ENCODE measurements at regions not wholly inside any gene's neighbourhood (a gene's known extent, or its start where the extent isn't known, plus 50 kb on each side); places are given as distances from the start of the nearest gene placed in this dataset.
A peak's percentile ranks its signal among the peaks of the same experiment; 100 is the strongest.
"Not testable (repeated sequence)": the region's sequence is repeated elsewhere in the genome, so short reads cannot be mapped to it uniquely, and the experiment has no call there.

DNA sequence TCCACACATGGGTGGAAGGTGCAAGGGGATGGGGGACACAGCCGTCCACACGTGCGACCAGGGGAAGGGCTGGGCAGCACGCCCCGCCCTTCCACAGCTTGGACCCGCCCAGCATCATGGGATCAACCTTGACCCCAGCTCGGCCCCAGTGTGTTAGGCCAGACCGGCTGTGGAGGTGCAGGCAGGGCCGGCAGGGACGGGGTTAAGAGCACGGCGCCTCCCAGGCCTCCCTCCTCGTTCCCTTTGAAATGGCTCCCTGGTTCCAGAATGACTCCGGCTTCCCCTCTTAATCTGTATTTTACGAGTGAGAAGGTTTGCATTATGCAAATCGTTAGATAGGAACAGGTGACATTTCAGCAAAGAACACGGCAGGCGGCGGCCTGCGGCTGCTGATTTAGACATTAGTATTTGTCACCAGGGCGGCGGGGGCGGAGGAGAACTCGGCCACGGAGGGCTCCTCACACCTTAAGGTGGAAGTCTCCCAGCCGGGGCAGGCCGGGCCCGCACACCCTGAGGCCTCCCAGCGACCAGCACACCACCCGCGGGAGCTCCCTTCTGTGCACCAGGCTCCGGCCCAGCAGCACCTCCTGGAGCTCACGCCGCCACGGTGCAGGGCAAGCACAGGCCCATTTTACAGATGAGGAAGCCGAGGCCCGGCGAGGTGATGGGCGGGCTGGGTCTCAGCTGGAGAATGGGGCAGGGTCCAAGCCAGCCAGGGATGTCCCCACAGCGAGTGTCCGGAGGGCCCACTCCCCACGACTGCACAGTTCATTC lies 116.1 kb downstream of the FAM53A start:
- TF ChIP-seq, protein P1, sequence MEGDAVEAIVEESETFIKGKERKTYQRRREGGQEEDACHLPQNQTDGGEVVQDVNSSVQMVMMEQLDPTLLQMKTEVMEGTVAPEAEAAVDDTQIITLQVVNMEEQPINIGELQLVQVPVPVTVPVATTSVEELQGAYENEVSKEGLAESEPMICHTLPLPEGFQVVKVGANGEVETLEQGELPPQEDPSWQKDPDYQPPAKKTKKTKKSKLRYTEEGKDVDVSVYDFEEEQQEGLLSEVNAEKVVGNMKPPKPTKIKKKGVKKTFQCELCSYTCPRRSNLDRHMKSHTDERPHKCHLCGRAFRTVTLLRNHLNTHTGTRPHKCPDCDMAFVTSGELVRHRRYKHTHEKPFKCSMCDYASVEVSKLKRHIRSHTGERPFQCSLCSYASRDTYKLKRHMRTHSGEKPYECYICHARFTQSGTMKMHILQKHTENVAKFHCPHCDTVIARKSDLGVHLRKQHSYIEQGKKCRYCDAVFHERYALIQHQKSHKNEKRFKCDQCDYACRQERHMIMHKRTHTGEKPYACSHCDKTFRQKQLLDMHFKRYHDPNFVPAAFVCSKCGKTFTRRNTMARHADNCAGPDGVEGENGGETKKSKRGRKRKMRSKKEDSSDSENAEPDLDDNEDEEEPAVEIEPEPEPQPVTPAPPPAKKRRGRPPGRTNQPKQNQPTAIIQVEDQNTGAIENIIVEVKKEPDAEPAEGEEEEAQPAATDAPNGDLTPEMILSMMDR (IDR thresholded peaks at IDR 0.05) = no peak
- H3K4me1 Mint-ChIP-seq (ENCODE audit: low read depth) = no peaks in the 10 kb centered on the region
- peak; percentile 92 for DNase-seq (ENCODE audit: low spot score)
- H3K9me3 Mint-ChIP-seq (ENCODE audit: low read depth) = no peaks in the 10 kb centered on the region
- H3K4me3 Mint-ChIP-seq (ENCODE audit: unreplicated experiment) = no peak overlapping the region
- H3K36me3 Mint-ChIP-seq (ENCODE audit: low read depth) = no peaks in the 10 kb centered on the region
- peaks cover 12% of the 10 kb centered on the region for H3K27me3 Mint-ChIP-seq (ENCODE audit: low read depth)
- H3K27ac Mint-ChIP-seq (ENCODE audit: unreplicated experiment) = no peak overlapping the region

- peaks cover 12% of the 10 kb centered on the region for H3K27me3 Mint-ChIP-seq (ENCODE audit: low read depth)
- no peaks in the 10 kb centered on the region for H3K36me3 Mint-ChIP-seq (ENCODE audit: low read depth)
- no peak overlapping the region for H3K27ac Mint-ChIP-seq (ENCODE audit: unreplicated experiment)
- DNase-seq (ENCODE audit: low spot score) = no peak
- no peaks in the 10 kb centered on the region for H3K4me1 Mint-ChIP-seq (ENCODE audit: low read depth)
- TF ChIP-seq, protein P1 (IDR thresholded peaks at IDR 0.05) = no peak
- H3K9me3 Mint-ChIP-seq (ENCODE audit: low read depth) = no peaks in the 10 kb centered on the region
- H3K4me3 Mint-ChIP-seq (ENCODE audit: unreplicated experiment) = no peak overlapping the region
Measured at GRCh38 chr4:1567519-1567807, 116.7 kb downstream of the FAM53A start.

DNA sequence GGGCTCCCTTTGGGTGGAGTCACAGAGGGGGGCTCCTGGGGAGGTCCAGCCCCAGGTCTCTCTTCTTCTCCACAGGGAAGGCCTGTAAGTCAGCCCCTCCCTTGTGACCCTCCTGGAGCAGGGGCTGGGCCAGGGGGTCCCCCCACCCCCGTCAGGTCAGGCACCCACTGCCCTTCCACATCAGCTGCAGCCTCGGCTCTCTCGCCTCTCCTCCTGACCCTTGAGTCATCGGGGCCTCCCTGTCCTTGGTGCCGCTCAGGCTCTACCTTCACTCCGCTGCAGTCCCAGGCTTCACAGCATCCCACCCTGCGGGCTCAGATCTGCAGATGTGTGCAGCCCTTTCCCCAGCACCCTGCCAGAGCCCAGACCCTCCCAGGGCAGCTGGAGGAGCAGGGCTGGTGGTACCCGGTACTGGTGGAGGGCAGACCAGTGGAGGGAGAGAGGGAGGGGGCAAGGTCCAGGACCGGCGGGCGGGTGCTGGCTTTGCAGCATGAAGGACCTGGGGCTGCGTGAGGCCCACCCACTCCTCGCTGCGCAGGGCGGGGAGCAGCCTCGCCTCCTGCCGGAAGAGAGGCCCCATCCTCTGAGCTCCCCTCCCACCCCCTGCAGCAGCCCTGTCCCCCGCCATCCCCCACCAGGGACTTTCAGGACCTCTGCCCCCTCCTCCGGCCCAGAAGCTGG lies 117.1 kb downstream of the FAM53A start:
- TF ChIP-seq, protein P1 (IDR thresholded peaks at IDR 0.05) = no peak
- Mint-ChIP-seq H3K9me3 (ENCODE audit: low read depth) (no peaks in the 10 kb centered on the region), H3K4me1 (ENCODE audit: low read depth) (no peaks in the 10 kb centered on the region), H3K27me3 (ENCODE audit: low read depth) (peaks cover 16% of the 10 kb centered on the region), H3K27ac (ENCODE audit: unreplicated experiment) (no peak overlapping the region), H3K36me3 (ENCODE audit: low read depth) (no peaks in the 10 kb centered on the region), H3K4me3 (ENCODE audit: unreplicated experiment) (no peak overlapping the region)
- peak; percentile 86 for DNase-seq (ENCODE audit: low spot score)

- peaks cover 19% of the 10 kb centered on the region for H3K27me3 Mint-ChIP-seq (ENCODE audit: low read depth)
- not testable (repeated sequence) for H3K27ac Mint-ChIP-seq (ENCODE audit: unreplicated experiment); H3K36me3 Mint-ChIP-seq (ENCODE audit: low read depth); DNase-seq (ENCODE audit: low spot score); H3K4me1 Mint-ChIP-seq (ENCODE audit: low read depth); H3K4me3 Mint-ChIP-seq (ENCODE audit: unreplicated experiment); H3K9me3 Mint-ChIP-seq (ENCODE audit: low read depth)
Measured at GRCh38 chr4:1566301-1566837, 117.7 kb downstream of the FAM53A start.

- TF ChIP-seq, protein P1 (IDR thresholded peaks at IDR 0.05) = no peak
- peak; percentile 83 for DNase-seq (ENCODE audit: low spot score)
- Mint-ChIP-seq H3K4me1 (ENCODE audit: low read depth) (no peaks in the 10 kb centered on the region), H3K9me3 (ENCODE audit: low read depth) (no peaks in the 10 kb centered on the region), H3K27ac (ENCODE audit: unreplicated experiment) (no peak overlapping the region), H3K36me3 (ENCODE audit: low read depth) (no peaks in the 10 kb centered on the region), H3K4me3 (ENCODE audit: unreplicated experiment) (no peak overlapping the region), H3K27me3 (ENCODE audit: low read depth) (peaks cover 25% of the 10 kb centered on the region)
Measured at GRCh38 chr4:1565598-1566295, 118.4 kb downstream of the FAM53A start.
